ENCODE measurements at regions not wholly inside any gene's neighbourhood (a gene's known extent, or its start where the extent isn't known, plus 50 kb on each side); places are given as distances from the start of the nearest gene placed in this dataset.

- no peak for TF ChIP-seq CREM (IDR thresholded peaks at IDR 0.05)
- TF ChIP-seq CREM (CRISPR knock-in tag; IDR thresholded peaks at IDR 0.05) = no peak
- TF ChIP-seq ZFX (CRISPR knock-in tag; IDR thresholded peaks at IDR 0.05; ENCODE audit: low read depth) = no peak
- TF ChIP-seq TAF1 (CRISPR knock-in tag; IDR thresholded peaks at IDR 0.05) = no peak
- TF ChIP-seq MAFG (CRISPR knock-in tag; IDR thresholded peaks at IDR 0.05) = no peak
- TF ChIP-seq MAX (IDR thresholded peaks at IDR 0.05) = no peak
- no peak for TF ChIP-seq PCBP1 (IDR thresholded peaks at IDR 0.05; ENCODE audit: borderline replicate concordance, low read depth, low read length)
- TF ChIP-seq ZNF546 (CRISPR knock-in tag; conservative IDR thresholded peaks at IDR 0.05) = no peak
- TF ChIP-seq ZNF530 (CRISPR knock-in tag; IDR thresholded peaks at IDR 0.05; ENCODE audit: low read depth) = no peak
- TF ChIP-seq MYNN (CRISPR knock-in tag; IDR thresholded peaks at IDR 0.05; ENCODE audit: low read depth) = no peak
- TF ChIP-seq ASH2L (IDR thresholded peaks at IDR 0.05; ENCODE audit: insufficient read length, low read depth, low read length) = no peak
- no peak for TF ChIP-seq JUND (CRISPR knock-in tag; IDR thresholded peaks at IDR 0.05)
- no peak for TF ChIP-seq HIVEP1 (CRISPR knock-in tag; IDR thresholded peaks at IDR 0.05)
- TF ChIP-seq, protein P1, sequence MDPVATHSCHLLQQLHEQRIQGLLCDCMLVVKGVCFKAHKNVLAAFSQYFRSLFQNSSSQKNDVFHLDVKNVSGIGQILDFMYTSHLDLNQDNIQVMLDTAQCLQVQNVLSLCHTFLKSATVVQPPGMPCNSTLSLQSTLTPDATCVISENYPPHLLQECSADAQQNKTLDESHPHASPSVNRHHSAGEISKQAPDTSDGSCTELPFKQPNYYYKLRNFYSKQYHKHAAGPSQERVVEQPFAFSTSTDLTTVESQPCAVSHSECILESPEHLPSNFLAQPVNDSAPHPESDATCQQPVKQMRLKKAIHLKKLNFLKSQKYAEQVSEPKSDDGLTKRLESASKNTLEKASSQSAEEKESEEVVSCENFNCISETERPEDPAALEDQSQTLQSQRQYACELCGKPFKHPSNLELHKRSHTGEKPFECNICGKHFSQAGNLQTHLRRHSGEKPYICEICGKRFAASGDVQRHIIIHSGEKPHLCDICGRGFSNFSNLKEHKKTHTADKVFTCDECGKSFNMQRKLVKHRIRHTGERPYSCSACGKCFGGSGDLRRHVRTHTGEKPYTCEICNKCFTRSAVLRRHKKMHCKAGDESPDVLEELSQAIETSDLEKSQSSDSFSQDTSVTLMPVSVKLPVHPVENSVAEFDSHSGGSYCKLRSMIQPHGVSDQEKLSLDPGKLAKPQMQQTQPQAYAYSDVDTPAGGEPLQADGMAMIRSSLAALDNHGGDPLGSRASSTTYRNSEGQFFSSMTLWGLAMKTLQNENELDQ (CRISPR knock-in tag; IDR thresholded peaks at IDR 0.05; ENCODE audit: borderline replicate concordance) = no peak
- TF ChIP-seq STAG1 (CRISPR knock-in tag; IDR thresholded peaks at IDR 0.05) = no peak
Measured at GRCh38 chr5:142486581-142486980, 161.8 kb upstream of the SPRY4 start.
